K562 (cell line): ENCODE measurements at regions not wholly inside any gene's neighbourhood (a gene's known extent, or its start where the extent isn't known, plus 50 kb on each side); places are given as distances from the start of the nearest gene placed in this dataset.

ENCODE experiments used
- ARID4B ChIP-seq: sonication (generic); formaldehyde crosslinking; IDR thresholded peaks from 2 replicates; pipeline ENCODE4 v1.8.0; 2022; ENCODE audit warnings: mild to moderate bottlenecking, missing genetic modification reagents
- CREB5 ChIP-seq: fragments of 250-450 bp; sonication (Bioruptor Pico); IDR thresholded peaks from 2 replicates; pipeline ENCODE4 v1.5.0; 2020; ENCODE audit warnings: mild to moderate bottlenecking
- DDX20 ChIP-seq: fragments of 450-650 bp; IDR thresholded peaks from 2 replicates; pipeline ENCODE4 v1.6.1; 2016; ENCODE audit warnings: missing genetic modification characterization, low read depth, mild to moderate bottlenecking, missing compliant biosample characterization, moderate library complexity
- FOXP4 ChIP-seq: sonication (generic); formaldehyde crosslinking; IDR thresholded peaks from 2 replicates; pipeline ENCODE4 v1.8.0; 2022; ENCODE audit warnings: mild to moderate bottlenecking, missing genetic modification reagents, borderline replicate concordance
- MAFK ChIP-seq: IDR thresholded peaks from 2 replicates; pipeline ENCODE4 v1.6.1; 2011; ENCODE audit warnings: low read length, improper control_type of control experiment
- PHF20 ChIP-seq: fragments of 450-650 bp; IDR thresholded peaks from 2 replicates; pipeline ENCODE4 v1.6.1; 2018; ENCODE audit not compliant: partially characterized antibody
- RBM34 ChIP-seq: fragments of 200-400 bp; formaldehyde crosslinking; IDR thresholded peaks from 2 replicates; pipeline ENCODE4 v1.6.1; 2018; ENCODE audit warnings: low read length, borderline replicate concordance; ENCODE audit not compliant: insufficient read depth
- SIN3A ChIP-seq, 2 experiments: fragments of 150-350 bp in 1 of 2; IDR thresholded peaks; 2 replicates each; pipeline ENCODE4 v1.6.1; 2011 to 2016; ENCODE audit warnings: borderline replicate concordance in 2 of 2, low read depth in 2 of 2, low read length in 2 of 2, mild to moderate bottlenecking in 2 of 2, moderate library complexity in 2 of 2; ENCODE audit not compliant: control insufficient read depth in 1 of 2
- SRSF7 ChIP-seq: fragments of 200-400 bp; formaldehyde crosslinking; optimal IDR thresholded peaks from 2 replicates; pipeline ENCODE3; 2017; ENCODE audit warnings: mild to moderate bottlenecking, low read depth, low read length
- TARDBP ChIP-seq: fragments of 450-650 bp; IDR thresholded peaks from 2 replicates; pipeline ENCODE4 v1.6.1; 2016
- THAP7 ChIP-seq: fragments of 250-450 bp; sonication (Bioruptor Pico); IDR thresholded peaks from 2 replicates; pipeline ENCODE4 v1.5.0; 2021
- ZBTB26 ChIP-seq: fragments of 450-650 bp; formaldehyde crosslinking; IDR thresholded peaks from 2 replicates; pipeline ENCODE4 v1.4.0; 2022; ENCODE audit warnings: missing genetic modification characterization
- ZNF699 ChIP-seq: fragments of 250-450 bp; sonication (Bioruptor Pico); IDR thresholded peaks from 2 replicates; pipeline ENCODE4 v1.8.0; 2021; ENCODE audit warnings: mild to moderate bottlenecking, moderate library complexity; ENCODE audit not compliant: insufficient replicate concordance
- ZNF79 ChIP-seq: fragments of 250-450 bp; sonication (Bioruptor Pico); IDR thresholded peaks from 2 replicates; pipeline ENCODE4 v1.4.0; 2020; ENCODE audit warnings: low read depth, mild to moderate bottlenecking, moderate library complexity

- no peak for TF ChIP-seq DDX20
- TF ChIP-seq FOXP4 = no peak
- no peak for TF ChIP-seq SRSF7
- TF ChIP-seq SIN3A (IDR thresholded peaks at IDR 0.05; ENCODE audit: borderline replicate concordance in 2 of 2, control insufficient read depth in 1 of 2, low read depth in 2 of 2, low read length in 2 of 2) = no peak
- TF ChIP-seq CREB5 = no peak
- no peak for TF ChIP-seq ARID4B
- 0 out of 2 replicates have a peak, but pooled peaks have one; percentile 18 for TF ChIP-seq MAFK
- no peak for TF ChIP-seq ZBTB26
- TF ChIP-seq PHF20 = no peak
- TF ChIP-seq RBM34 = no peak
- TF ChIP-seq ZNF699 = no peak
- no peak for TF ChIP-seq ZNF79 (CRISPR knock-in tag)
- no peak for TF ChIP-seq TARDBP
- no peak for TF ChIP-seq THAP7 (CRISPR knock-in tag)
Measured at GRCh38 chr6:15948930-15949900, 179.7 kb upstream of the MYLIP start (continued).
